ENCODE measurements at regions not wholly inside any gene's neighbourhood (a gene's known extent, or its start where the extent isn't known, plus 50 kb on each side); places are given as distances from the start of the nearest gene placed in this dataset.

DNA sequence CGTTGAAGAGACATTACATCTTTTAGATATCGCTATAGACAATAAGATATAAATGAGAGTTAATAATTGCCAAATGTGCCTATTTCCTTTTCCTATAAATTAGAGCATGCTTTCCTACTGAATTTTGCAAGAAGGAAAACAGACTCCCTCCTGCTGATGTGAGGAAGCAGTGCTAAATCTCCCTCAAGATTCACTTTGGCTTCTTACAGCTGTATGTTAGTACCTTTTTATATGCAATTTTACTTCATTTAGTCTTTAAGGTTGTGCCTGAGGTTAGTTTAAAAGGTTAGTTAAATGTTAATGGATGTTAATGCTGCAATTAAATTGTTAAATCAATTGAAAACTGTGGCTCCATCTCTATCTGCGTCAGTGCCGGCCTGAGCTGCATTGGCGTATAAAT lies 728.8 kb downstream of the NR2F2 start:
- no peak overlapping the region for H3K4me3 Mint-ChIP-seq (ENCODE audit: low read depth, unreplicated experiment)
- peaks cover 4% of the 10 kb centered on the region for H3K9me3 Mint-ChIP-seq (ENCODE audit: low read depth, unreplicated experiment)
- no peaks in the 10 kb centered on the region for H3K27me3 Mint-ChIP-seq (ENCODE audit: unreplicated experiment)
- TF ChIP-seq, protein P1, sequence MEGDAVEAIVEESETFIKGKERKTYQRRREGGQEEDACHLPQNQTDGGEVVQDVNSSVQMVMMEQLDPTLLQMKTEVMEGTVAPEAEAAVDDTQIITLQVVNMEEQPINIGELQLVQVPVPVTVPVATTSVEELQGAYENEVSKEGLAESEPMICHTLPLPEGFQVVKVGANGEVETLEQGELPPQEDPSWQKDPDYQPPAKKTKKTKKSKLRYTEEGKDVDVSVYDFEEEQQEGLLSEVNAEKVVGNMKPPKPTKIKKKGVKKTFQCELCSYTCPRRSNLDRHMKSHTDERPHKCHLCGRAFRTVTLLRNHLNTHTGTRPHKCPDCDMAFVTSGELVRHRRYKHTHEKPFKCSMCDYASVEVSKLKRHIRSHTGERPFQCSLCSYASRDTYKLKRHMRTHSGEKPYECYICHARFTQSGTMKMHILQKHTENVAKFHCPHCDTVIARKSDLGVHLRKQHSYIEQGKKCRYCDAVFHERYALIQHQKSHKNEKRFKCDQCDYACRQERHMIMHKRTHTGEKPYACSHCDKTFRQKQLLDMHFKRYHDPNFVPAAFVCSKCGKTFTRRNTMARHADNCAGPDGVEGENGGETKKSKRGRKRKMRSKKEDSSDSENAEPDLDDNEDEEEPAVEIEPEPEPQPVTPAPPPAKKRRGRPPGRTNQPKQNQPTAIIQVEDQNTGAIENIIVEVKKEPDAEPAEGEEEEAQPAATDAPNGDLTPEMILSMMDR (IDR thresholded peaks at IDR 0.05; ENCODE audit: unreplicated experiment), result no peak
- BruUV-seq (replicated peaks), result no TSS peak
- no peak for DNase-seq
- CTCF ChIA-PET, result no interaction called here
- no peaks in the 10 kb centered on the region for H3K4me1 Mint-ChIP-seq (ENCODE audit: low read depth, unreplicated experiment)
- intact Hi-C loops (cut with micrococcal nuclease; ENCODE audit: unreplicated experiment), result no loop called here
- H3K27ac Mint-ChIP-seq (ENCODE audit: unreplicated experiment), result no peak overlapping the region
- H3K36me3 Mint-ChIP-seq (ENCODE audit: insufficient read depth, unreplicated experiment), result no peaks in the 10 kb centered on the region

DNA sequence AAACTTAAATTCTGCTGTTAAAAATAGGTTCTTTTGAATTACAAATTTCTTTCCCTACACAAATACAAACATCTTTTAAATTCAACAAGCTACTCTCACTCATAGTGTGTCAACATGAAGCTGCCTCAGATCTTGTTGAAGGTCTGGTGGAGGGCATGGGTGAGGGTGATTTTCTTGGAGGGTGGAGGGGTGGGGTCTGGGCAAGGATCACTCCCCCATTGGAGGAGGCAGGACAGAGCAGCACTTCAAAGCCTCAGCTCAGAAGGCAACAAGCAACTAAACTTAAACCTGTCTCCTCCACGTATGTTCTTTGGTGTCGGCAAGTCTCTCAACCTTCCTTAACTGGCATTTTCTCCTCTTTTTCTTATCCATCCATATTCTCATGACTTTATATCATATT lies 730.9 kb downstream of the NR2F2 start:
- H3K4me3 Mint-ChIP-seq (ENCODE audit: low read depth, unreplicated experiment), result no peak overlapping the region
- DNase-seq, result no peak
- CTCF ChIA-PET, result interaction anchor here (0.7 kb wide), 1 partner anchor 13 kb away, joined by 3 read pairs; no protein-coding TSS in a partner anchor
- H3K27me3 Mint-ChIP-seq (ENCODE audit: unreplicated experiment), result no peaks in the 10 kb centered on the region
- BruUV-seq (replicated peaks), result no TSS peak
- no peaks in the 10 kb centered on the region for H3K4me1 Mint-ChIP-seq (ENCODE audit: low read depth, unreplicated experiment)
- TF ChIP-seq, protein P1 (IDR thresholded peaks at IDR 0.05; ENCODE audit: unreplicated experiment), result no peak
- H3K27ac Mint-ChIP-seq (ENCODE audit: unreplicated experiment), result no peak overlapping the region
- H3K36me3 Mint-ChIP-seq (ENCODE audit: insufficient read depth, unreplicated experiment), result no peaks in the 10 kb centered on the region
- H3K9me3 Mint-ChIP-seq (ENCODE audit: low read depth, unreplicated experiment), result peaks cover 6% of the 10 kb centered on the region
- intact Hi-C loops (cut with micrococcal nuclease; ENCODE audit: unreplicated experiment), result no loop called here

- BruUV-seq (replicated peaks), result no TSS peak
- no peak overlapping the region for H3K27ac Mint-ChIP-seq (ENCODE audit: unreplicated experiment)
- H3K36me3 Mint-ChIP-seq (ENCODE audit: insufficient read depth, unreplicated experiment), result no peaks in the 10 kb centered on the region
- TF ChIP-seq, protein P1 (IDR thresholded peaks at IDR 0.05; ENCODE audit: unreplicated experiment), result no peak
- H3K9me3 Mint-ChIP-seq (ENCODE audit: low read depth, unreplicated experiment), result peaks cover 2% of the 10 kb centered on the region
- H3K4me1 Mint-ChIP-seq (ENCODE audit: low read depth, unreplicated experiment), result no peaks in the 10 kb centered on the region
- intact Hi-C loops (cut with micrococcal nuclease; ENCODE audit: unreplicated experiment), result no loop called here
- no peaks in the 10 kb centered on the region for H3K27me3 Mint-ChIP-seq (ENCODE audit: unreplicated experiment)
- no peak for DNase-seq
- CTCF ChIA-PET, result no interaction called here
- no peak overlapping the region for H3K4me3 Mint-ChIP-seq (ENCODE audit: low read depth, unreplicated experiment)
These were observed 741.2 kb downstream of the NR2F2 start for GRCh38 chr15:97071668-97072067.

DNA sequence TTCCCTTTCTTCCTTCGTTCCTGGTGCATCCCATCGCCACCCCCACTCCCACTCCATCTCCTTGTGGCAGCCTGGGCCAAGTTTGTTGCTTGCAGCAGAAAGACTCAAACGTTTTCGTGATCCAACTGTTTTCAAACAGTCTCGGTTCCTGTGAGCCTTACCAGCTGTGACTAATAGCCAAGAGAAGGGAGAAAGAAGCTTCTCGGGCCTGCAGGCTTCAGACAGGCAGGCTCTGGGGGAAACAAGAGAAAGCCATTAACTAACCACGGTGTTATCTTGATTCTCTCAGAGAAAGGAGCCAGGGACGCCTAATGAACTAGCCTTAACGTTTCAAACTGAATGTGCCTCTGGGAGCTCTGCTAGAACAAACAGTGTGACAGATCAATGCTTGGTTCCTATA lies 742.0 kb downstream of the NR2F2 start:
- H3K27me3 Mint-ChIP-seq (ENCODE audit: unreplicated experiment), result no peaks in the 10 kb centered on the region
- DNase-seq, result no peak
- no TSS peak for BruUV-seq (replicated peaks)
- CTCF ChIA-PET, result no interaction called here
- H3K27ac Mint-ChIP-seq (ENCODE audit: unreplicated experiment), result no peak overlapping the region
- H3K36me3 Mint-ChIP-seq (ENCODE audit: insufficient read depth, unreplicated experiment), result no peaks in the 10 kb centered on the region
- no peak overlapping the region for H3K4me3 Mint-ChIP-seq (ENCODE audit: low read depth, unreplicated experiment)
- H3K9me3 Mint-ChIP-seq (ENCODE audit: low read depth, unreplicated experiment), result peaks cover 2% of the 10 kb centered on the region
- no peaks in the 10 kb centered on the region for H3K4me1 Mint-ChIP-seq (ENCODE audit: low read depth, unreplicated experiment)
- TF ChIP-seq, protein P1 (IDR thresholded peaks at IDR 0.05; ENCODE audit: unreplicated experiment), result no peak
- intact Hi-C loops (cut with micrococcal nuclease; ENCODE audit: unreplicated experiment), result no loop called here

All from Calu3 (cell line).